T-helper 1 cell treated with Interleukin-12 subunit alpha and Interleukin-12 subunit beta and Interleukin-4 antibody, amounts not matched to agents 30 ng/mL and 1 ng/mL, for 36 hours (primary cell): ENCODE measurements at regions not wholly inside any gene's neighbourhood (a gene's known extent, or its start where the extent isn't known, plus 50 kb on each side); places are given as distances from the start of the nearest gene placed in this dataset.
"Not testable (repeated sequence)": the region's sequence is repeated elsewhere in the genome, so short reads cannot be mapped to it uniquely, and the experiment has no call there.

ENCODE experiments used
- intact Hi-C: fragments of 100-400 bp; cut with micrococcal nuclease; formaldehyde crosslinking; loops from one replicate; pipeline ENCODE4 v1.15.1; 2024

DNA sequence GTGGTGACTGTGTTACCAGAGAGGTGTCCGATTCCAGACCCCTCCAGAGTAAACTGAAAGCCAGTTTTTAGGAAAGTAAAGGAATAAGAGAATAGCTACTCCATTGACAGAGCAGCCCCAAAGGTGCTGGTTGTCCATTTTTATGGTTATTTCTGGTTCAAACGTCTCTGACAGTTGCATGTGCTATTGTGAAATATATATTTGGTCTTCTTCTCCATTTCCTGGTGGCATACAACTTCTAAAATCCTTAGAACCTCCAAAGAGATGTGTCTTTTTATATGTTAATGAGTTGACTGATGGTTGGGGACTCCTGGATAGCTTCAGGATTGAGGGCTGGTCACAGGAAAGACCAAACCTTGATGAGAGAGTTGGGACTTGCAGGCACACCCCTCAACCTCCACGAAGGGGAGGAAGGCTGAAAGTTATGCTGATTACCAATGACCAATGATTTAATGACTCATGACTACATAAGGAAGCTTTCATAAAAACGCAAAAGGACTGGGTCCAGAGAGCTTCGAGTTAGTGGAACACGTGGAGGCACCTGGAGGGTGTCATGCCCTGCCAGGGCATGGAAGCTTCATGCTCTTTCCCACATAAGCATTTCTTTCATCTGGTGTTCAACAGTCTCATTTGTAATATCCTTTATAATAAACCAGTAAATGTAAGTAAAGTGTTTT, 100.7 kb downstream of the SLC16A1 start:
- intact Hi-C loops: no loop called here

DNA sequence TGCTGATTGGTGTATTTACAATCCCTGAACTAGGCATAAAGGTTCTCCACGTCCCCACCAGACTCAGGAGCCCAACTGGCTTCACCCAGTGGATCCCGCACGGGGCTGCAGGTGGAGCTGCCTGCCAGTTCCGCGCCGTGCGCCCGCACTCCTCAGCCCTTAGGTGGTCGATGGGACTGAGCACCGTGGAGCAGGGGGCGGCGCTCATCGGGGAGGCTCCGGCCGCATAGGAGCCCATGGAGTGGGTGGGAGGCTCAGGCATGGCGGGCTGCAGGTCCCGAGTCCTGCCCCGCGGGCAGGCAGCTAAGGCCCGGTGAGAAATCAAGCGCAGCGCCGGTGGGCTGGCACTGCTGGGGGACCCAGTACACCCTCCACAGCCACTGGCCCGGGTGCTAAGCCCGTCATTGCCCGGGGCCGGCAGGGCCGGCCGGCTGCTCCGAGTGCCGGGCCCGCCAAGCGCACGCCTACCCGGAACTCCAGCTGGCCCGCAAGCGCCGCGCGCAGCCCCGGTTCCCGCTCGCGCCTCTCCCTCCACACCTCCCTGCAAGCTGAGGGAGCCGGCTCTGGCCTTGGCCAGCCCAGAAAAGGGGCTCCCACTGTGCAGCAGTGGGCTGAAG, 101.5 kb downstream of the SLC16A1 start:
- intact Hi-C loops: not testable (repeated sequence)

GRCh38 chr1:112853915-112854314, 102.1 kb downstream of the SLC16A1 start:
- intact Hi-C loops: not testable (repeated sequence)

GRCh38 chr1:112852934-112853333, 103.1 kb downstream of the SLC16A1 start:
- intact Hi-C loops: no loop called here

DNA sequence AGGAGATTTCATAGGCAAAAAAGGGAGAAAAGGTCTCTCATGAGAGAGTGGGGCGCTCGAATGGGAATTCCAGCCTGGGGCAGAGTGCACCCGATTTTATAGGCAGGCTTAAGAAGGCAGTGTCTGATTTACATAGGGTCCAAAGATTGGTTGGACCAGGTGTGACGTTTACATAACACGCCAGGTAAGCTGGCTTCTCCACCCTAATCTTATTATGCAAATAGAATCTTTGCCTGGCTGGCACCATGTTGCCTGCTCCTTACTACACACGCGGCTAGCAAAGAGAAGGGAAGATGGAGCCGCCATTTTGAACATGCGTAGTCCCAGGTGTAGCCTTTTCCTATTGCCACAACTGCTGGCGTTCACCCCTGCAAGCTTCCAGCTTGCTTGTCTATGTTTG, 103.7 kb downstream of the SLC16A1 start:
- intact Hi-C loops: no loop called here

- intact Hi-C loops: no loop called here
These were observed 105.8 kb downstream of the SLC16A1 start for GRCh38 chr1:112850034-112850757.

GRCh38 chr1:112849425-112850033, 106.5 kb downstream of the SLC16A1 start:
- intact Hi-C loops: no loop called here

DNA sequence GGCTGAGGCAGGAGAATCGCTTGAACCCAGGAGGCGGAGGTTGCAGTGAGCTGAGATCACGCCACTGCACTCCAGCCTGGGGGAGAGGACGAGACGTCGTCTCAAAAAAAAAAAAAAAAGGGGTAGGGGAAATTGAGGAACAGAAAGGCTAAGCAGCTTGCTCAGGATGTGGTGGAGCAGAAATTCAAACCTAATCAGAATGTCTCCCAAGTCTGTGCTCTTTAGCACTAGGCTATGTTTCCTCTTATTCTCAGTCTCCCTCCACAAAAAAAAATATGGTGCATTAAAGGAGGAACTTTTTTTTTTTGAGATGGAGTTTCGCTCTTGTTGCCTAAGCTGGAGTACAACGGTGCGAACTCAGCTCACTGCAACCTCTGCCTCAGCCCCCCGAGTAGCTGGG, 114.2 kb downstream of the SLC16A1 start:
- intact Hi-C loops: no loop called here

GRCh38 chr1:112840631-112841624, 115.1 kb downstream of the SLC16A1 start:
- intact Hi-C loops: no loop called here

DNA sequence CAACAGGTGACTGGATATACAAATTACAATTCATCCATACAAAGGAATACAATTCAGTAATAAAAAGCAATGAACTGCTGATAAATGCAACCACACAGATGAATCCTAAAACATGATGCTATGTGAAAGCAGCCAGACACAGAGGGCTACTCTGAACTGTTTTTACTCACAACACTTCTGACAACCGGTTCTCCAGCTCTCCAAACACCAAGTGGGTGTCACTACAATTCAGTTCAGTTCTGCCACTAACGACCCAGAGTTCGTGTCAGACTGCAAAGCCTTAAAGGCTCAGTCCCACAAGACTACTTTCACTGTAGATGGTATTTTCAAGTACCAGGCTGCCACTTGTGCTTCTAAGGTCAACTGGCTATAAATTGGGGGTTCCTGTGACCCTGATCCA, 119.4 kb downstream of the SLC16A1 start:
- intact Hi-C loops: no loop called here

DNA sequence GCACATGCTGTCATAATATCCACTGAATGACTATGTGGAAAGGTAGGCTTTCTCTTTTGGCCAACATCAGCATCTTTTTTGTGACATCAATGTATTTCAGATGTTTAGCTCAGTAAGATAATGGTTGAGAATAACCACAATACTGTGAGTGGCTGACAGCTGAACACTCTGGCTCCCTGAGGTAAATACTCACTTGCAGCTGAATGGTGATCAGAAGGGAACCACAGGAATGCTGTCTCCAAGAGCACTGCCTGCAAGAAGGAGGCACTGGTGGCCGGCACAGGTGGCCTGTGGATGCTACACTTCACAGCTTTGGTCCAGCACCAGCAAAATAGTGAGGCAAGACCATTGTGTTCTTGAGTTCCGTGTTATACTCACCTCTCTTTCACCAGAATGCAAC, 118.7 kb upstream of the PPM1J start:
- intact Hi-C loops: no loop called here

DNA sequence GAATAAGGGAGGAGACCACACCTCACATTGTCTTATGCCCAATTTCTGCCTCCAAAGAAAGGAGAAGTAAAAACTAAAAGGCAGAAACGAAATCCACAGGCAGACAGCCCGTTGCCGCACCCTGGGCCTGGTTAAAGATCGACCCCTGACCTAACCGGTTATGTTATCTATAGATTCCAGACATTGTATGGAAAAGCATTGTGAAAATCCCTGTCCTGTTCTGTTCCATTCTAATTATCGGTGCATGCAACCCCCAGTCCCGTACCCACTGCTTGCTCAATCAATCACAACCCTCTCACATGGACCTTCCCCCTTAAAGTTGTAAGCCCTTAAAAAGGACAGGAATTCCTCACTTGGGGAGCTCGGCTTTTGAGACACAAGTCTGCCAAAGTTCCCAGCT, 117.1 kb upstream of the PPM1J start:
- intact Hi-C loops: not testable (repeated sequence)

DNA sequence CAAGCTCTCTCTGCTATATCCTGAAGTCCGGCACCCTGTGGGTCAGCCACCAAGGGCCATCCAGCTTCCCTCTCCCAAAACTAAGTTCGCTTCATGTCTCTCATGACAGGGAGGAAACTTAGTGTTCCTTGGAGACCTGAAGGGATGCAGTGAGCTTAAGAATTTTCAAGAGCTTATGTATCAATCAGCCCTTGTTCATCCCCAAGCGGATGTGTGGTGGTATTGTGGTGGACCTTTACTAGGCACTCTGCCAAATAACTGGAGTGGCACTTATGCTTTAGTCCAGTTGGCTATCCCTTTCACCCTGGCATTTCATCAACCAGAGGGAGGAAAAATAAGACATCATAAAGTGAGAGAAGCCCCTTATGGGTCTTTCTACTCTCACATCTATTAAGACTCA, 114.6 kb upstream of the PPM1J start:
- intact Hi-C loops: not testable (repeated sequence)

GRCh38 chr1:112828716-112829115, 113.6 kb upstream of the PPM1J start:
- intact Hi-C loops: no loop called here

DNA sequence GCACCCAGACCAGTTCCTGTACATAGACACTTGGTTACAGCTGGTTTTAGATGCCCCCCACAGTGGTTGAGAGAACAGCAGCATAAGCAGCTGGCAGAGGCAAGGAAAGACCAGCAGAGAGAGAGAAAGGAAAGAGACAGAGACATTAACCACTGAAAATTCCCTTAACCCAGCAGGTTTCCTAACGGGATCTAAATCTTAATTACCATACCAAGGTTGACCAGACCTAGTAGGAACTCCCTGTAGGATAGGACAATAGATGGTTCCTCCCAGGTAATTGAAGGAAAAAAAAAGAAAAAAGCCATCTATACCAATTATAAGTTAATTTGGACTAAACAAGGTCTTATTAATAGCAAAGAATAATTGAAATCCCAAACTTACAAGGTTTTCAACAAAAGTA, 112.3 kb upstream of the PPM1J start:
- intact Hi-C loops: not testable (repeated sequence)

GRCh38 chr1:112826217-112826944, 111.2 kb upstream of the PPM1J start:
- intact Hi-C loops: no loop called here

- intact Hi-C loops: not testable (repeated sequence)
These were observed 110.6 kb upstream of the PPM1J start for GRCh38 chr1:112825563-112826216.

DNA sequence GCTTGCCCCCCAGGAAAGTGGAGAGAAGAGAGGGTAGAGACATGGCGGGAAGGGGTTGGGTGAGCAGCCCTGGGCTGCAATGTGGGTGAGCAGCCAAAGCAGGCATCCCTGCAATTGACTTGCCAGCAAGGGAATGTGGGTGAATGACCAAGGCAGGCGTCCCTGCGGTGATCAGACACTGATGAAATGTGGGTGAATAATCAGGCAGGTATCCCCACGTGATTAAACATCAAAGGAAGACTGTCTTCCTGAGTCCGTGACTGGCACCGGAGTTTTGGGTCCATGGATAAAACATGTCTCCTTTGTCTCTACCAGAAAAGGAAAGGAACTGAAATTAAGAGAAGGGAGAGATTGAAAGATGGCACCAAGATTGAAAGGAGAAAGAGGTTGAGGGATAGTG, 109.9 kb upstream of the PPM1J start:
- intact Hi-C loops: not testable (repeated sequence)

- intact Hi-C loops: not testable (repeated sequence)
These were observed 106.4 kb upstream of the PPM1J start for GRCh38 chr1:112821307-112822063.
